Skin of body (tissue), 1 donor: ENCODE measurements at regions not wholly inside any gene's neighbourhood (a gene's known extent, or its start where the extent isn't known, plus 50 kb on each side); places are given as distances from the start of the nearest gene placed in this dataset.
"Not testable (repeated sequence)": the region's sequence is repeated elsewhere in the genome, so short reads cannot be mapped to it uniquely, and the experiment has no call there.

ENCODE experiments used
- DNase-seq: peaks from one replicate; lab custom pipeline; 2025; lab: John Stamatoyannopoulos, UW

DNA sequence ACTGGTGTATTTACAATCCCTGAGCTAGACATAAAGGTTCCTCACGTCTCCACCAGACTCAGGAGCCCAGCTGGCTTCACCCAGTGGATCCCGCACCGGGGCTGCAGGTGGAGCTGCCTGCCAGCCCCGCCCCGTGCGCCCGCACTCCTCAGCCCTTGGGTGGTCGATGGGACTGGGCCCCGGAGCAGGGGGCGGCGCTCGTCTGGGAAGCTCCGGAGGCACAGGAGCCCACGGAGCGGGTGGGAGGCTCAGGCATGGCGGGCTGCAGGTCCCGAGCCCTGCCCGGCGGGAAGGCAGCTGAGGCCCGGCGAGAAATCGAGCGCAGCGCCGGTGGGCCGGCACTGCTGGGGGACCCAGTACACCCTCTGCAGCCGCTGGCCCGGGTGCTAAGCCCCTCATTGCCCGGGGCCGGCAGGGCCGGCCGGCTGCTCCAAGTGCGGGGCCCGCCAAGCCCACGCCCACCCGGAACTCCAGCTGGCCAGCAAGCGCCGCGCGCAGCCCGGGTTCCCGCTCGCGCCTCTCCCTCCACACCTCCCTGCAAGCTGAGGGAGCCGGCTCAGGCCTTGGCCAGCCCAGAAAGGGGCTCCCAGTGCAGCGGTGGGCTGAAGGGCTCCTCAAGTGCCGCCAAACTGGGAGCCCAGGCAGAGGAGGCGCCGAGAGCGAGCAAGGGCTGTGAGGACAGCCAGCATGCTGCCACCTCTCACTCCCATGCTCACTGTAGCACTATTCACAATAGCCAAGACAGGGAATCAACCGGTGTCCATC is 79.3 kb upstream of the RGPD4 start:
- DNase-seq, result not testable (repeated sequence)

DNA sequence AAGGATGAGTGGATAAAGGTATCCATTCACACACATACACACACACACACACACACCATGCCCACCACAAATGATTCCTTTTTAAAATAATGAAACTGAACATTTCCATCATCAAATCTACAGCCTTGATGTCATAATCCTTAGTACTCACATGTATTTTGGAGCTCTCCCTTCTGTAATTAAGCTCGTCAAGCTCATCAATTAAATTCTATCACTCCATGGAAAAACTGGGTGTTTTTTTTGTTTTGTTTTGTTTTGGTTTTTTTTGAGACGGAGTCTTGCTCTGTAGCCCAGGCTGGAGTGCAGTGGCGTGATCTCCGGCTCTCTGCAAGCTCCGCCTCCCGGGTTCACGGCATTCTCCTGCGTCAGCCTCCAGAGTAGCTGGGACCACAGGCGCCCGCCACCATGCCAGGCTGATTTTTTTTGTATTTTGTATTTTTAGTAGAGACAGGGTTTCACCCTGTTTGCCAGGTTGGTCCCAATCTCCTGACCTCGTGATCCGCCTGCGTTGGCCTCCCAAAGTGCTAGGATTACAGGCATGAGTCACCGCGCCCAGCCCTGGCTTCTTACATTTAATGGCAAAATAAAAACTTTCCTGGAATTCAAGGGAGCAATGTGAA is 78.6 kb upstream of the RGPD4 start:
- DNase-seq, result no peak

DNA sequence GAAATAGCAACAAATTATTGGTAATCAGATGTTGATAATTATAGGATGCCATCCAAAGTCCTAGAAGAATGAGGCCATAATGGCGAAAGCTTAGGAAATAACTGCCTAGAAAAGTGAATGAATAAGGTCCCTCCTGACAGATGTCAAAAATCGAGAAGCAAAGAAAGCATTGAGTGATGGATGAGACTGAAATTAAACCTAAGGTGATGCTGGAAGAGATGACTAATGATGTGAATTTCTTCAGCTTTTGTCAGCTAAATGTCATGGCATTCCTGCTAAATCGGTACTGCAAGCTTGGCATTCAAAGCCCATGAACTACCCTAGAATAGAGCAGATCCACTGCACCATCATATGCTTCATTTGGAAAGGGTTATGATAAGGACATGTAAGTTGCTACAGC is 74.8 kb upstream of the RGPD4 start:
- no peak for DNase-seq

DNA sequence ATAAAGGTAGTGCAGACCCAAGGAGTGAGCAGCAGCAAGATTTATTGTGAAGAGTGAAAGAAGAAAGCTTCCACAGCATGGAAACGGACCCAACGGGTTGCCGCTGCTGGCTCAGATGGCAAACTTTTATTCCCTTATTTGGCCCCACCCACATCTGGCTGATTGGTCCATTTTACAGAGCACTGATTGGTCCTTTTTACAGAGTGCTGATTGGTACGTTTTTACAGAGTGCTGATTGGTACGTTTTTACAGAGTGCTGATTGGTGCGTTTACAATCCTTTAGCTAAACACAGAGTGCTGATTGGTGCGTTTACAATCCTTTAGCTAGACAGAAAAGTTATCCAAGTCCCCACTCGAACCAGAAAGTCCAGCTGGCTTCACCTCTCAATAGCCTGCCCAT is 72.9 kb upstream of the RGPD4 start:
- not testable (repeated sequence) for DNase-seq

DNA sequence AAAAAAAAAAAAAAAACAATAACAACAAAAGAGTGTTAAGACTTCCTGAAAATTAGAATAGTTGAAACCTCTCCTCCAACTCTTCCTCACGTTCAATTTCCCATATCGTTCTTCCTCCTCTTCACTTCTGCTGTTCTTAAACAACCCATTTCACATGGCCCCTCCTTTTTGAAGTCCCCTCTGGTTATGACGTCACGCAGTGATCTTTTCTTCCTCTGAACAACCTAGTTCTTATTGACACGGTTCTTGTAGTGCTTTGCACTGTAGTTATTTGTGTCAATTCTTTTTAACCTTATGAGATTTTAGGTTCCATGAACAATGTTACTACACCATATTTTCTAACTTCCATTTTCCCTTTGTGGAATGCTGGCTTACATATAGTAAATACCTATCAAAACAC is 69.5 kb upstream of the RGPD4 start:
- no peak for DNase-seq

DNA sequence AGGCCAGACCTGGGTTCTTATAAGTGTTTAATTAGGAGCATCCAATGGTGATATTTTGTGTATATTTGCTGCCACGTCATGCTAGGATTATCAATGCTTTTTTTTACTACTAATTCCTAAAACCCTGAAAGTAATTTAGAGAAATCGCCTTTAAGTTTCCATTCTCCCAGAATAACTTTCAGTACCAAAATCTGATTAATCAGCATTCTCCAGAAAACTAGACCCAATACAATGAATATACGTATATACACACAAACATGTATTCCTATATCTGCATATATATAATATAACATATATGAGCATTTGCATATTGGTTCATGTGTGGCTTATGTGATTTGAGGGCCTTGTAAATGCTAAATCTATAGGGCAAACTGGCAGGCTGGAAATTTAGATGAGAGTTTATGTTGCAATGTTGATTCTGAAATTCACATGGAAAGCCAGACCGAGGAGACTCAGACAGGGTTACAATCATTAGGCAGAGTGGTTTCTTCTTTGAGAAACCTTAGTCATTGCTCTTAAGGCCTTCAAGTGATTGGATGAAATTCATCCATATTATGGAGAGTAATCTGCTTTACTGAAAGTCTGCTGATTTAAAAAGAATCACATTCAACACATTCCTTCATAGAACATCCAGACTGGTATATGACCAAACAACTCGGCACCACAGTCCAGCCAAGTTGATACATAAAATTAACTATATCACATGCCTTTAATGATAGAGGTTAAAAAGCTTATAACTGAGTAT is 65.9 kb upstream of the RGPD4 start:
- no peak for DNase-seq

DNA sequence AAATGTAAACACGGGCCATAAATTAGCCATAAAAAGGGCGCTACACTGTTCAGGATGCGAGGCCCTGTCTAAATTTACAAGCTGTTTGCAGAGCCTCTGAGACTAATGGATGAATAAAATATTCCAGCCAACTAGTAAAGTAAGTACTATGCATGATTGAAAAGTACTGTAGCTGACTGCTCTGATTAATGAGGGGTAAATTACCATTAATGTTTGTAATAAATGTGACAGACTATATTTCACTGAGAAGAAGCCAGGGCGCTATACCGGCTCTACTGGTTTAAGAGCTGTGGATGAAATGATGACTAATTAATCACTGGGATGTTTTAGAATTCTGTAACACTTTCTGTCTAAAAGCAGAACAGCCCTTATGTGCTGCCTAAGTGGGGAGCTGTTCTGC is 54.3 kb upstream of the RGPD4 start:
- DNase-seq, result no peak

DNA sequence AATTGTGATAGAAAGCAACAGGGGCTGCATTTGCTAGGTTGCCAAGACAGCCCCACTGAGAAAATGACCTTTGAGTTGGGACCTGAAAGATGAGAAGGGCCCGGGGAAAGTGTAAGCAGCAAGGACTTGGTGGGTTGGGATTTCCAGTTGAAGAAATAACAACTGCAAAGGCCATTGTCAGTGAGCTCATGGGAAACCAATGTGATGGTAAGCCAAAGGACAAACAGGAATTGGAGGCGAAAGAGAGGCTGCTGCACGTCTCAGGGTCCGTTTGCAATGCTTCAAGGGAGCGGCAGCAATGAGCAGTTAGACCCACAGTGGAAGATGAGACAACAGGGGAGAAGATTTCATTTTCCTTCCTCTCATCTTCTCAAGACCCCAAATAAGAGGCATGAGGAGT is 51.5 kb upstream of the RGPD4 start:
- DNase-seq, result no peak

DNA sequence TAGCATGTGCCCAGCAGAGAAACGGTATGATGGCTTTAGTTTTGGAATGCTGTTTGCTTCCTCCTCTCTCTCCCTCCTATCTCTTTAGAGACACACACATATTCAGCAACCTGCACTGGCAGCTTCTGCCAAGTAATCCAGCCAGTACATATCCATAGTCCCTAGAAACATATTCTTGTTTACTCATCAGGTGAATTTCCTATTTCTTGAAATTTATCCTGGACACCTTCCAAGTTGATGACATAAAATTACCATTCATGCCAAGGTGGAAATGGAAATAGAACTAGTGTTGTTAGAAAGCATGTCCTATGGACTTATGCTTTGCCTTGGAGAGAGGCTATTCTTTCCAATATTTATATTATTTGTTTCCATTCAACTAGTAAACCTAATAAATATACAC is 50.9 kb upstream of the RGPD4 start:
- DNase-seq, result no peak

DNA sequence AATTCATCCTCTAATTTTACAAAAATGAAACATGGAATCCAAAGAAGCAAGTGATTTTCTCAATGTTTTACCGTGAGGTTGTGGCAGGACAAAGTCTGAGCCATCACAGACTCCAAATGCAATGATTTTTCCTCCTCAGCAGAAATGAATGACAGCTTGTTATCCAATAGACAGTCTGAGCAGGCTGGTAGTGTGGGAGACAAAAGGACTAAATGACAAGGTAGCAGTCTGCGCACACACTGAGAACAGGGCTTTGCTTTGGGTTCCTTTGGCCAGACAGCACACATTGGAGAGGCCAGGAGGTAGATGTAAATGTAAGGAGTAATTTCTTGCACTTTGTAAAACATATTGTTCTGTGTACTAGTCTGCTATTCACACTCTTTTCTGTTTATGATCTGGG is 50.3 kb upstream of the RGPD4 start:
- no peak for DNase-seq
